Suppressor macrophage (primary cell): ENCODE measurements at regions not wholly inside any gene's neighbourhood (a gene's known extent, or its start where the extent isn't known, plus 50 kb on each side); places are given as distances from the start of the nearest gene placed in this dataset.
"Not testable (repeated sequence)": the region's sequence is repeated elsewhere in the genome, so short reads cannot be mapped to it uniquely, and the experiment has no call there.

ENCODE experiments used
- DNase-seq, 4 experiments: peaks; one replicate each; pipeline ENCODE4 v3.0.0-alpha.2; 2020 to 2022

- DNase-seq = no peak
Observed at GRCh38 chrX:44674906-44675305, 132.2 kb upstream of the FUNDC1 start.

GRCh38 chrX:44669626-44670025 lies 127.0 kb upstream of the FUNDC1 start:
- DNase-seq = no peak

GRCh38 chrX:44667771-44668170 lies 125.1 kb upstream of the FUNDC1 start:
- DNase-seq = no peak

GRCh38 chrX:44657718-44658246 lies 115.1 kb upstream of the FUNDC1 start:
- not testable (repeated sequence) for DNase-seq

- no peak for DNase-seq
Observed at GRCh38 chrX:44651358-44651757, 108.7 kb upstream of the FUNDC1 start.

- no peak for DNase-seq
Observed at GRCh38 chrX:44643723-44644122, 101.1 kb upstream of the FUNDC1 start.

GRCh38 chrX:44637282-44637681 lies 94.6 kb upstream of the FUNDC1 start:
- no peak for DNase-seq

GRCh38 chrX:44621078-44621477 lies 78.4 kb upstream of the FUNDC1 start:
- peak; percentile 64 to 84 (median 70) for DNase-seq

- no peak for DNase-seq
Observed at GRCh38 chrX:44619039-44619438, 76.4 kb upstream of the FUNDC1 start.

GRCh38 chrX:44596277-44596676 lies 53.6 kb upstream of the FUNDC1 start:
- DNase-seq = peak; percentile 15 to 69 (median 45)
